H1 (cell line): ENCODE measurements at regions not wholly inside any gene's neighbourhood (a gene's known extent, or its start where the extent isn't known, plus 50 kb on each side); places are given as distances from the start of the nearest gene placed in this dataset.

Source experiments
- CTCF ChIA-PET: fragments of 300-600 bp; sonication (Branson Sonifier 250); formaldehyde crosslinking; loops from one replicate; lab custom pipeline; 2021; ENCODE audit not compliant: partially characterized antibody; lab: Charles Lee
- POLR2A ChIA-PET: fragments of 300-600 bp; sonication (Branson Sonifier 250); formaldehyde crosslinking; loops from one replicate; lab custom pipeline; 2021; ENCODE audit warnings: inconsistent platforms; ENCODE audit not compliant: partially characterized antibody; lab: Charles Lee
- DNase-seq, 2 experiments: peaks; one replicate each; pipeline versions ENCODE4 v3.0.0 to v3.0.0-alpha.2; 2010 to 2022; ENCODE audit warnings: low spot score in 2 of 2, low read depth in 1 of 2, mixed read lengths in 1 of 2
- FAIRE-seq: peaks from 2 replicates; lab custom pipeline; 2011; peaks lifted over from hg19 to GRCh38; lab: Jason Lieb, UNC
- H2AFZ ChIP-seq: 2 replicates; pipeline ENCODE4 v1.8.1; 2012; ENCODE audit warnings: low read length, inconsistent platforms
- H2AK5ac ChIP-seq: 2 replicates; pipeline ENCODE4 v1.6.1; 2013; ENCODE audit warnings: low read depth, low read length
- H2BK120ac ChIP-seq: replicated peaks from 2 replicates; pipeline ENCODE3; 2013; ENCODE audit warnings: low read depth, low read length, inconsistent platforms
- H2BK12ac ChIP-seq: 2 replicates; pipeline ENCODE4 v1.6.1; 2013; ENCODE audit warnings: low read depth, low read length
- H2BK15ac ChIP-seq: 2 replicates; pipeline ENCODE4 v1.6.1; 2013; ENCODE audit warnings: low read length
- H2BK20ac ChIP-seq: 2 replicates; pipeline ENCODE4 v1.6.1; 2013; ENCODE audit warnings: low read length
- H2BK5ac ChIP-seq: 2 replicates; pipeline ENCODE4 v1.6.1; 2013; ENCODE audit warnings: low read depth, low read length
- H3K14ac ChIP-seq: 2 replicates; pipeline ENCODE4 v1.6.1; 2013; ENCODE audit warnings: inconsistent platforms; ENCODE audit not compliant: insufficient read length
- H3K18ac ChIP-seq: 2 replicates; pipeline ENCODE4 v1.6.1; 2013; ENCODE audit warnings: low read length; ENCODE audit errors: extremely low read depth
- H3K23ac ChIP-seq: 2 replicates; pipeline ENCODE4 v1.6.1; 2013; ENCODE audit warnings: inconsistent platforms; ENCODE audit not compliant: insufficient read length
- H3K23me2 ChIP-seq: 2 replicates; pipeline ENCODE4 v1.6.1; 2013; ENCODE audit warnings: low read depth, low read length
- H3K27ac ChIP-seq: 2 replicates; pipeline ENCODE4 v1.6.1; 2011; ENCODE audit warnings: low read depth, low read length, inconsistent platforms
- H3K27me3 ChIP-seq, 4 experiments: replicated peaks in 1 of 4; 1 replicate in 1 of 4; 2 replicates in 3 of 4; pipeline versions ENCODE4 v1.6.1 to v1.8.1; 2011 to 2013; ENCODE audit warnings: low read length in 3 of 4, mild to moderate bottlenecking in 3 of 4, inconsistent platforms in 2 of 4, mixed read lengths in 2 of 4, moderate library complexity in 1 of 4; ENCODE audit not compliant: control insufficient read depth in 3 of 4, insufficient read depth in 3 of 4; ENCODE audit errors: extremely low read depth in 1 of 4
- H3K36me3 ChIP-seq, 4 experiments: 2 replicates each; pipeline versions ENCODE4 v1.6.1 to v1.8.1; 2011 to 2013; ENCODE audit warnings: mild to moderate bottlenecking in 4 of 4, low read length in 3 of 4, moderate library complexity in 2 of 4, control low read depth in 1 of 4, inconsistent platforms in 1 of 4; ENCODE audit not compliant: insufficient read depth in 4 of 4, control insufficient read depth in 2 of 4
- H3K4ac ChIP-seq: replicated peaks from 2 replicates; pipeline ENCODE3; 2013; ENCODE audit warnings: low read length, low read depth, mixed read lengths, inconsistent platforms; ENCODE audit not compliant: insufficient read length
- H3K4me1 ChIP-seq, 4 experiments: replicated peaks in 1 of 4; 1 replicate in 1 of 4; 2 replicates in 3 of 4; pipeline versions ENCODE4 v1.6.1 to v1.8.1; 2011 to 2013; ENCODE audit warnings: low read length in 3 of 4, inconsistent platforms in 2 of 4, mixed read lengths in 1 of 4; ENCODE audit not compliant: insufficient read depth in 4 of 4, control insufficient read depth in 3 of 4
- H3K4me2 ChIP-seq, 2 experiments: 2 replicates each; pipeline versions ENCODE4 v1.6.1 to v1.8.1; 2011 to 2013; ENCODE audit warnings: low read depth in 2 of 2, low read length in 2 of 2, control low read depth in 1 of 2, inconsistent platforms in 1 of 2, mild to moderate bottlenecking in 1 of 2; ENCODE audit not compliant: insufficient read depth in 1 of 2
- H3K4me3 ChIP-seq, 4 experiments: fragments of 200-600, 300-600 bp in 1 of 4; sonication (generic), shearing (Covaris generic), sonication (Bioruptor Twin) in 1 of 4; 2 replicates each; pipeline versions ENCODE4 v1.5.1 to v1.8.1; 2011 to 2016; ENCODE audit warnings: low read length in 4 of 4, low read depth in 3 of 4, control low read depth in 2 of 4, inconsistent platforms in 2 of 4, mild to moderate bottlenecking in 2 of 4, mixed read lengths in 1 of 4, moderate library complexity in 1 of 4; ENCODE audit not compliant: insufficient read depth in 2 of 4; ENCODE audit errors: extremely low read depth in 1 of 4
- H3K56ac ChIP-seq: replicated peaks from 2 replicates; pipeline ENCODE3; 2013; ENCODE audit warnings: low read depth, mild to moderate bottlenecking, mixed read lengths, low read length, inconsistent platforms; ENCODE audit not compliant: insufficient read length
- H3K79me1 ChIP-seq: 2 replicates; pipeline ENCODE4 v1.6.1; 2013; ENCODE audit warnings: low read depth, low read length, control low read depth
- H3K79me2 ChIP-seq, 2 experiments: 2 replicates each; pipeline versions ENCODE4 v1.6.1 to v1.8.1; 2012 to 2013; ENCODE audit warnings: low read length in 2 of 2, mild to moderate bottlenecking in 2 of 2, inconsistent platforms in 1 of 2; ENCODE audit not compliant: insufficient read depth in 2 of 2, control insufficient read depth in 1 of 2
- H3K9ac ChIP-seq, 4 experiments: replicated peaks in 1 of 4; 1 replicate in 1 of 4; 2 replicates in 3 of 4; pipeline versions ENCODE4 v1.6.1 to v1.8.1; 2011 to 2013; ENCODE audit warnings: low read depth in 3 of 4, low read length in 3 of 4, control low read depth in 2 of 4, mild to moderate bottlenecking in 2 of 4, moderate library complexity in 2 of 4, inconsistent platforms in 1 of 4; ENCODE audit errors: extremely low read depth in 1 of 4
- H3K9me3 ChIP-seq, 2 experiments: 2 replicates each; pipeline versions ENCODE4 v1.6.1 to v1.8.1; 2012 to 2013; ENCODE audit warnings: mild to moderate bottlenecking in 2 of 2, moderate library complexity in 2 of 2, control low read depth in 1 of 2, inconsistent platforms in 1 of 2, low read depth in 1 of 2, low read length in 1 of 2, mixed read lengths in 1 of 2; ENCODE audit not compliant: insufficient read depth in 2 of 2
- H4K20me1 ChIP-seq, 2 experiments: replicated peaks in 1 of 2; 2 replicates each; pipeline versions ENCODE3 to v1.8.1; 2011 to 2013; ENCODE audit warnings: inconsistent platforms in 2 of 2, low read length in 2 of 2, mild to moderate bottlenecking in 1 of 2; ENCODE audit not compliant: insufficient read depth in 2 of 2, control insufficient read depth in 1 of 2
- H4K5ac ChIP-seq: 2 replicates; pipeline ENCODE4 v1.6.1; 2013; ENCODE audit warnings: low read length, low read depth, mixed read lengths, inconsistent platforms; ENCODE audit not compliant: insufficient read length
- H4K8ac ChIP-seq: 2 replicates; pipeline ENCODE4 v1.8.0; 2013; ENCODE audit warnings: mild to moderate bottlenecking, moderate library complexity, low read length, inconsistent platforms; ENCODE audit not compliant: insufficient read depth; ENCODE audit errors: extremely low read depth
- H4K91ac ChIP-seq: replicated peaks from 2 replicates; pipeline ENCODE3; 2013; ENCODE audit warnings: low read length, mixed read lengths, inconsistent platforms; ENCODE audit not compliant: insufficient read length
- BACH1 ChIP-seq: IDR thresholded peaks from 2 replicates; pipeline ENCODE4 v1.6.1; 2012; ENCODE audit warnings: low read length, improper control_type of control experiment
- CEBPB ChIP-seq: IDR thresholded peaks from 2 replicates; pipeline ENCODE4 v1.6.1; 2012; ENCODE audit warnings: low read depth, low read length
- JUN ChIP-seq: IDR thresholded peaks from 2 replicates; pipeline ENCODE4 v1.6.1; 2011; ENCODE audit warnings: low read depth, mild to moderate bottlenecking, improper control_type of control experiment, low read length
- KDM1A ChIP-seq: fragments of 200-600, 300-600 bp; sonication (generic); IDR thresholded peaks from 2 replicates; pipeline ENCODE4 v1.7.1; 2016; ENCODE audit warnings: mild to moderate bottlenecking, low read length, borderline replicate concordance
- PHF8 ChIP-seq: fragments of 200-600 bp; sonication (generic); conservative IDR thresholded peaks from 2 replicates; pipeline ENCODE4 v1.7.1; 2012; ENCODE audit warnings: low read depth, mild to moderate bottlenecking, inconsistent platforms, low read length, moderate library complexity
- POU5F1 ChIP-seq: IDR thresholded peaks from 2 replicates; pipeline ENCODE4 v1.6.1; 2011; ENCODE audit warnings: low read depth, mild to moderate bottlenecking, low read length, moderate library complexity
- RAD21 ChIP-seq, 2 experiments: IDR thresholded peaks in 1 of 2; conservative IDR thresholded peaks in 1 of 2; 2 replicates each; pipeline ENCODE4 v1.6.1; 2011; ENCODE audit warnings: low read depth in 2 of 2, low read length in 2 of 2, improper control_type of control experiment in 1 of 2, inconsistent platforms in 1 of 2, mild to moderate bottlenecking in 1 of 2, moderate library complexity in 1 of 2
- RNF2 ChIP-seq: fragments of 200-900, 300-1000 bp; sonication (generic); IDR thresholded peaks from 2 replicates; pipeline ENCODE4 v1.7.1; 2016; ENCODE audit warnings: borderline replicate concordance, low read depth, mild to moderate bottlenecking, antibody characterized with exemption, low read length; ENCODE audit not compliant: poor library complexity, severe bottlenecking; ENCODE audit errors: missing control alignments
- SAP30 ChIP-seq: fragments of 300-600 bp; sonication (generic); IDR thresholded peaks from 2 replicates; pipeline ENCODE4 v1.7.1; 2012; ENCODE audit warnings: low read length, moderate library complexity, mild to moderate bottlenecking, inconsistent platforms; ENCODE audit not compliant: insufficient read depth, insufficient replicate concordance
- SRF ChIP-seq: IDR thresholded peaks from 2 replicates; pipeline ENCODE4 v1.6.1; 2011; ENCODE audit warnings: mild to moderate bottlenecking, low read depth, low read length, moderate library complexity
- TAF1 ChIP-seq: IDR thresholded peaks from 2 replicates; pipeline ENCODE4 v1.6.1; 2011; ENCODE audit warnings: mild to moderate bottlenecking, low read depth, low read length
- YY1 ChIP-seq: IDR thresholded peaks from 2 replicates; pipeline ENCODE4 v1.6.1; 2011; ENCODE audit warnings: low read depth, mild to moderate bottlenecking, low read length
- WGBS, 2 experiments: shearing (Covaris generic) in 1 of 2; methylation state at CpG; one replicate each; pipeline versions ENCODE4 v1.1.6 to v1.1.7; 2013 to 2015; ENCODE audit warnings: low lambda C conversion rate in 2 of 2, mixed read lengths in 2 of 2, inconsistent platforms in 1 of 2, low coverage in 1 of 2, missing lambda C conversion rate in 1 of 2; ENCODE audit not compliant: insufficient replicate concordance in 2 of 2, insufficient coverage in 1 of 2, insufficient read length in 1 of 2; ENCODE audit errors: extremely low coverage in 1 of 2, missing lambda C conversion rate in 1 of 2; 5-methylcytosine and 5-hydroxymethylcytosine counted together

DNA sequence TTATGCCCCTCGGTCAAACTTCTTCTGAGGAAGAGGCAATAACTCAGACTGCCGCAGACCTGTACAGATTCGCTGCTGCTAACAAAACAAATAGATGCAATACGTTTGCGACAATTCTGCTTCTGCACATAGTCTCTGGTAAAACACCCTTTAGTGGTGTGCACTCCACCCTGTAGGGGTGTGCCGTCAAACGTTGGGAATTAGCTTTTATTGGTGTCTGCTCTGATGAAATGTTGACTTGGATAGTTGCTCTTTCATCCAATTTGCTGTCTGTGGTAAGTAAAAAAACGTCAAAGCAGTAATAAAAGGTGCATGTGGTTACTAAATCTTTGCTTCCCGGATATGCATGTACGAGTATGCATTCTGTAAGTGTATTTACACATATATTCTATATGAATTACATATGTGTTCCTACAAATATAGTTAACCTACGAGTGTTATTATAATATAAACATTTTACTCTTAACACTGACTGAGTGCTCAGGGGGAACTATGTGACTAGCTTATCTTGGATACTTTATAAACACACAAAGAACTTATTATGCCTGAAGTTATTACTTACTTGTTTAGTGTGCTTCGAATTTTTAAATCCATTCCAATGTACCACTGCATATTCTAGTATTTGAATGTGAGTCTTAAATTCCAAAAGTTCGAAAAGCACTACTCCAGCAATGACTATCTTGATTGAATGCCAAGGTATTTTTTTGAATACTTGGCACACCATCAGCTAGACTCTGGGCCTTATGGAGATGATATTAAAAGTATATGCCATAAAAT lies 610.2 kb downstream of the ZEB2 start:
- Histone ChIP-seq H3K4me2 (no peak overlapping the region), H3K4me3 (no peak overlapping the region), H3K79me2 (no peaks in the 10 kb centered on the region), H2BK20ac (no peak overlapping the region), H2BK5ac (no peak overlapping the region), H3K4me1 (peaks cover 0 to 16% (median under 1%) of the 10 kb centered on the region in 4 experiments; a peak in 2 of 7 replicates), H3K4ac (no peak overlapping the region), H4K8ac (no peak overlapping the region), H2BK15ac (no peak overlapping the region), H3K56ac (no peak overlapping the region), H4K20me1 (no peaks in the 10 kb centered on the region), H2BK12ac (no peak overlapping the region), H2AFZ (no peak overlapping the region), H2AK5ac (no peak overlapping the region), H3K27ac (no peak overlapping the region), H3K23ac (no peak overlapping the region), H3K23me2 (peaks cover 2% of the 10 kb centered on the region; the same call in 1 of the 2 replicates), H3K79me1 (no peaks in the 10 kb centered on the region), H4K91ac (no peak overlapping the region), H3K36me3 (no peaks in the 10 kb centered on the region), H3K14ac (no peak overlapping the region), H4K5ac (no peak overlapping the region), H3K18ac (no peak overlapping the region), H3K9me3 (no peaks in the 10 kb centered on the region), H3K9ac (no peak overlapping the region), H2BK120ac (no peak overlapping the region), H3K27me3 (peaks cover 0 to 4% (median 0%) of the 10 kb centered on the region in 4 experiments; a peak in 2 of 7 replicates)
- FAIRE-seq (no peak), DNase-seq (no peak)
- CTCF ChIA-PET, result interaction anchor here (0.6 to 0.7 kb wide), 2 partner anchors 335 to 1275 kb away, joined by 3 to 5 read pairs; no protein-coding TSS in a partner anchor
- 91% methylated on average over 13 of the region's 13 CpGs; no CpG with 5 or more reads in 1 of the 2 experiments for WGBS, 2 experiments
- POLR2A ChIA-PET, result interaction anchor here (0.6 kb wide), 1 partner anchor 26 kb away, joined by 3 read pairs; no protein-coding TSS in a partner anchor
- TF ChIP-seq TAF1 (no peak), KDM1A (no peak), POU5F1 (no peak), RNF2 (no peak), RAD21 (IDR thresholded peaks at IDR 0.05 in 1 of 2, conservative IDR thresholded peaks at IDR 0.05 in 1 of 2; ENCODE audit: low read depth in 2 of 2, low read length in 2 of 2) (no peak), CEBPB (no peak), BACH1 (no peak), JUN (no peak), PHF8 (no peak), YY1 (no peak), SRF (no peak), SAP30 (no peak)
